IPS-NIHi7 (cell line): ENCODE measurements at regions not wholly inside any gene's neighbourhood (a gene's known extent, or its start where the extent isn't known, plus 50 kb on each side); places are given as distances from the start of the nearest gene placed in this dataset.
A peak's percentile ranks its signal among the peaks of the same experiment; 100 is the strongest.

Source experiments
- DNase-seq: peaks from one replicate; pipeline ENCODE4 v3.0.0; 2012; ENCODE audit warnings: mixed read lengths; ENCODE audit errors: extremely low spot score

GRCh38 chr12:98217257-98217656 is 298.1 kb upstream of the TMPO start:
- DNase-seq: no peak

DNA sequence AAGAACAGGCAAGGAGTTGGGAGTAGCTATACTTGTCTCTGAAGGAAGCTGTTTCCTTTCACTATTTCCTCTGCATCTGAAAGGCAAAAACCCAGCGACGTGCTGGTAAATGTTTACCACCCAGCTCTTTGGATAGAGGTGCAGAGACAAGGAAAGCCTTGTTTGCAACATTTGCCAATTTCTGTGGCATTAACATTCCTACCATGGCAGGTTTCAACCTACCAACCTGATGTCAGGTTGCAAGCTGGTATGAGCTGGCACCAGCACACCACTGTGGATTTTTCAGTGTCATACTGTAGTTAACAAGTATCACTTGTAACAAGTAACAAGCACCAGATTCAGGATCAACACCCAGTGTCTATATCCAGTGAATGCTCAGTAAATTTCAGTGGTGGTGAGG is 294.8 kb upstream of the TMPO start:
- DNase-seq: no peak

DNA sequence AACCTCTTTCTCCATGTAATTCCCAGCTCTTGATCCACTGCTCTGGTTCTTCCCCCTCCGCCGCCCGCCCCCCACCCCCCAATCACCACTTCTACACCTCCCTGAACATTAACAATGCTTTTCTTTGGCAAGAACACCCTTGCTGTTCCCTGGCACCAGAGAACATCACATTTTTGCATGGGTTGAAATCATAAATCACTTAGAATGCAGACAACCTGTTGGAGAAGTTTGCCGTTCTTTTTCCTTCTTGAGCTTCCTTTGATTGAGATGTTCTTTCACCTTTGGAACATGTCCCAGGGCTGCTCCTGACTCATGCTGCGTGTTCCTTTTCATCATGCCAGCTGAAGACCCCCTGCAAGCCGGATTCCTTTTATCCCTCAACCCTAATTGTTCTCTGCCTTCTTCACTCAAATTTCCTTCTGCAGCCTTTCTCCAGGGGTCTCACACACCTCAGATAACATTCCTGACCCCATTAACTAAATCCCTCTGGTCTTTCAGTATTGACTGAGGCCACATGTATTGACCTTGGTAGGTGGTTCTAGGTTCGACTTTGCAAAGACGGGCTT is 294.1 kb upstream of the TMPO start:
- DNase-seq: no peak

GRCh38 chr12:98222135-98222534 is 293.3 kb upstream of the TMPO start:
- DNase-seq: no peak

- no peak for DNase-seq
Measured at GRCh38 chr12:98224584-98225221, 290.7 kb upstream of the TMPO start.

- DNase-seq: peak; percentile 37
Measured at GRCh38 chr12:98227162-98227561, 288.2 kb upstream of the TMPO start.

DNA sequence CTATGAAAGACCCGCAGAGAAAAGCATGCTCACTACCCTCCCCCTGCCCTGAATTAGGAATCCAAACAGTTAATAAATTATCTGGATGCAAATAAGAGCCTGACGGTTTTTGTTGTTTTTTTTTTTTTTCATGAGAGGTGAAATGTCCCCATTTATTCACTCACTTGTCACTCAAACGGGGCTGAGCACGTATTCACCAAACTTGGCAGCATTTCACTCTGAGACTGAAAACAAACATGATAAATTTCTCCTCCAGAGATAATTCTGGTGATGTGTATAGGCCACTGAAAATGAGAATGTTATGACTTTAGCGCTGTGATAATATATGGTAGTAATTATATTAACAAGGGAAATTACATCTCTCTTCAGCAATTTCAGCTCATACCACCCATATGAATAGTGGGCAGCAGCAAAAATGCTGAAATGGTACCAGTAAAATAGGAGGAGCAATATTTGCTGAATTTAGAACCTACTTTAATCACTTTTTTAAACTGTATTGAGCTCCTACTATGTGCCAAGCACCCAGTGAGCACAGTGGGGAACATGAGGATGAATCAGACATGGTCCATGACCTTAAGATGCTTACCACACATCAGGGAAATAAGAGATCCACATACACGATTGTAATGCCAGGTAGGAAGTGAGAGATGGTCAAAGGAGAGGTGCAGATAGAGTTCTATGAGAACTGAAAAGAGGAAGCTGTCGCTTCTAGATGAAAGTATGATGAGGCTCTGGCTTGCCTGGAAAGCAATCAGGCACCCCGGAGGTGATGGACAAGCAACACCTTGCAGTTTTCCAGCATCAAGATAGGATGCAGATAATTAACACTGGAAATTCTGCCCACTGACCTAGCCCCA is 286.5 kb upstream of the TMPO start:
- DNase-seq: no peak

- no peak for DNase-seq
Measured at GRCh38 chr12:98229540-98229924, 285.9 kb upstream of the TMPO start.

DNA sequence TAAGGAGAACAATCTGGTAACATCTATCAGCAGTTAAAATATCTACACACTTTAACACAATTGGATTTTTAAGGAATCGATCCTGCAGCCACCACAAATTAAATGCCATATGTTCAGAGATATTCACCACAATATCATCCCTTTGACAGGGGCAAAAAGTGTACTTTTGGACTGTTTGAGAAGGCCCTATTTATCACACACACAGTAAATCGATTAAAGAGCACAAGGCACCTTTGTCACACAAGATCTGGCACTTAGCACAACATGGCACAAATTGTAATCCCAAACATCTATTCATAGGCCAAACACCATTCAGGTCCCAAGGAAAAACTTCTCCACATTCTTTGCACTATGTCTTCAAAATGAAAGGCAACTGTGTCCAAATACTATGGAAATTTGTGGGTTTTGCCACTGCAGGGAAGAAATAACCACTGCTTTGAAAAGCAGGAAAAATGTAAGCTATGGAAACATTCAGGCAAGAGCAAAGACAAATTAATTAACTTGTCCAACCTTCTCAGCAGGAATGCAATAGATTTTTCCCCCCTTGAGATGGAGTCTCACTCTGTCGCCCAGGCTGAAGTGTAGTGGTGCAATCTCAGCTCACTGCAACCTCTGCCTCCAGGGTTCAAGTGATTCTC is 282.5 kb upstream of the TMPO start:
- no peak for DNase-seq

GRCh38 chr12:98235301-98235700 is 280.1 kb upstream of the TMPO start:
- no peak for DNase-seq

- no peak for DNase-seq
Measured at GRCh38 chr12:98238515-98239130, 276.8 kb upstream of the TMPO start.

DNA sequence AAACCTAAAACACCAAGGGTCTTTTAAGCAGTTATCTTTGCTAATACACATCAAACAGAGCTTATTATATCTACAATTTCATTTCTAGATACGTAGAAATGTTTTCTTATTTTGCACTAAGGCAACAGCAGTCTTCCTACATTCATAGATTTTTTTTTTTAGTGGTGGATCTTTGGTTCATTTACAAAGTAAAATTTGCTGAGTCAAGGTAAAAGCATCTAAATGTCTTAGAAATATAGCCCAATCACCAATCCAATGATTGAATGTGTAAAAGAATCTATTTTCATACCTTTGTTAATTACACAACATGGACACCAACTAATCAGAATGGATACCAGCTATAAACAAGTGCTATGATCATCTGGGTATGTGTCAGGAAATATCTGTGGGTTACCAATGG is 272.2 kb upstream of the TMPO start:
- no peak for DNase-seq

- no peak for DNase-seq
Measured at GRCh38 chr12:98244136-98244535, 271.3 kb upstream of the TMPO start.

DNA sequence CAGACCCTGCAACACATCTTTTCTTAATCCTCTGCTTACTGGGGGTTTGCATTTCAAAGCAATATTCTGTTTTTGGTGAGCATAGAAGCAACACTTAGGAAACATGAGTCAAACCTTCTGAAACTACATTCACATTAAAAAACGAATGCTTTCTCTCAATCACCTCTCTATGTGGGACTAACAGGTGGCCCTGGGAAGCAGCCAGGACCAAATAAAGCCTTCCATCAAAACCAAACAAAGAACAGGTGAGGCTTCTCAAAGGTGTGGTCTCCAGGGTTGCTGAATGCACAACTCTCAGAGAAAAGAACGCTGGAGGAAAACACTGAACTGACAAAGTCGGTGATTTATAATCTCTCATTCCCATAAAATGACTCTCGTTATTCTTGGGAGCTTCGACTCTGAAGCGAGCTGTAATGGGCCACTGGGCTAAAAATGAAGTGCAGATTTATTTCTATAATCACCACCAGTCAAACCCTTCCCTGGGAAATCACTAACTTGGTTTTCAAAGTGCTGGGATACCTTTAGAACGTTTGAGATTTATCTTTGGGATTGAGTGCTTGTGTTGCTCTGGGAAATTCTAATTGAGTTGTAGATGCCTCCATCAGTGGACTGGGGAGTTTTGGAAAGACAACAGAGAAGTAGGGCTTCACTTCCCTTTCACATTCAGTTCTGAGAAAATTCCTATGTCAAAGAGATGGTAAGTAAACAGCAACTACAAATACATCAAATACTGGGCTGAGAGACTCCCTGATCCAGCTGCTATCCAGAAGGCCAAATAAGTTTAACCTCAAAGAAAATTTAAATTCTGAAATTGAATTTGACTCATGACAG is 262.0 kb upstream of the TMPO start:
- DNase-seq: no peak

DNA sequence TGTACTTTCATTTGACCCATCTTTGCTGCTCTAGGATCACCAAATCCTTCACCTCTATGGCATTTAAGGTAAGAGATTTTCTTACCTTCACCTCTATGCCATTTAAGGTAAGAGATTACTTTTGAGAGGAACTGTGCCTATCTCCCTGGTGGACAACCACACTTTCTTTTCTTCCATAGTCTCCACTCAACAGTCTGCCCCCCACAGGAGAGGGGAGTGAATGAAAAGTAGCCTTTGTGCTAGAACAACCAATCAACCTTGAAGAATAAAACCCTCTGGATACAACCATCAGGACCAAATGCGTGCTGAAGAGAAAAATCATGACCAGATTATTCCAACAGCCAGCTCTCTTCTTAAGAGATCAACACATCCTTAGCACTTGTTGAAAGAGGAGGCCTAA is 258.6 kb upstream of the TMPO start:
- peak; percentile 22 for DNase-seq

GRCh38 chr12:98259693-98260092 is 255.7 kb upstream of the TMPO start:
- no peak for DNase-seq

DNA sequence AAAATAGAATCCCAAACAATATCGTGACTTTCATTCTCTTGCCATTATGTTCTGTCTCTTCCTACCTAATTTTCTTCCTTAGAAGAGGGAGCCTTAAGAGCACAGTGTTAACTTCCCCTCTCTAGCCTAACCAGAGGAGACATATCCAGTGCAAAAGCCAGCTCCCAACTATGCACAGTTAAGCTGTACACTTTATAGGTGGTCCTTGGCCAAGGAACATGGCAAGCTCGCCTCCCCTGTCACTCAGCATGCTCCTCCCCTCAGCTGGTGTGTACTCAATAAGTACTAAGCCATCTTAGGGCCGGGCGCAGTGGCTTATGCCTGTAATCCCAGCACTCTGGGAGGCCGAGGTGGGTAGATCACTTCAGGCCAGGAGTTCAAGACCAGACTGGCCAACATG is 255.1 kb upstream of the TMPO start:
- DNase-seq: no peak

- DNase-seq: no peak
Measured at GRCh38 chr12:98262902-98263301, 252.5 kb upstream of the TMPO start.

DNA sequence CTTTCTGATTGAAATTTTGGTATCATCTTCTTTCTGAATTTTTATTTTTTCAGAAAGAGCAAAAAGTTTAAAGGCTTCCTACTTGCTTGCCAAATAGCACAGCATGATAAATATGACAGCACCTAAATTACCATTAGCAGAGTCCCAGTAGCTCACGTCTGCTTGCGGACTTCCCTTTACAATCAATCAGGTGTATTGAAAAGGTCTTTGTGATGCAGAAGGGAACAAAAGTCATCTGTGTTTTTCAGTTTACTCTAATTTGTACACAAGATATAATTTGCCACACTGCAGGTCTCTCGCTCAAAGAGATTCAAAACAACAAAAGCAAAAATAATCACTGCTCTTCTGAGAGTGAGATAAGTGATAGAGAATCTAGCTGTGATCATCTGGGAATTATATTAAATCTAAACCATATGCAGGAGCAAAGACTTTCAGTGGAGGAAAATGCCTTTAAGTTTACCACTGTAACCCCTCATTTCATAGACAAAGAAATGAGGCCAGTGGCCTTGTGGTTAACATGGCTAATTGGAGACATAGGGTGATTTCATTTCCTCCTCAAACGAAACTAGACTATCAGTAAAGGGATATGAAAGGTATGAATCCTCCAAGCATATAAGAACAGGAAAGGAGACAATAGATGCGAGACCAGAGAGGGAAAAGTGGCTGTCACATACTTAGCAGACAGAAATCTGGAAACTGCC is 240.8 kb upstream of the TMPO start:
- DNase-seq: no peak

DNA sequence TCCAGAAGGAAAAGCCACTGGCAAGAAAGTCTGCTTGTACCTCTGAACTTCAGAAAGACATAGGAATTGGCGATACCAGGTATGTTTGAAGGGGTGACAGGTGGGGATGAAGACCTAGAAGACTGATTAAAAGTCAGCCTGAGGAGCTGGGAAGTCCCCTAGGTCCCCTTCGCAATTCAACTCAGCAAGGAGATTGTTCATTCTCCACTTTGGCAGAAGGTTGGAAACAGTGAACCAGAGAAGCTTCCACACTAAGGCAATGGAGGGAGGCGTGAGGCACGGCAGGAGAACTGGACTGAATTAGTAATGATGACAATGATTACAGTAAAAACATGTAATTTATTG is 240.3 kb upstream of the TMPO start:
- no peak for DNase-seq

- no peak for DNase-seq
Measured at GRCh38 chr12:98280152-98280551, 235.2 kb upstream of the TMPO start.
